ENCODE measurements at regions not wholly inside any gene's neighbourhood (a gene's known extent, or its start where the extent isn't known, plus 50 kb on each side); places are given as distances from the start of the nearest gene placed in this dataset.

DNA sequence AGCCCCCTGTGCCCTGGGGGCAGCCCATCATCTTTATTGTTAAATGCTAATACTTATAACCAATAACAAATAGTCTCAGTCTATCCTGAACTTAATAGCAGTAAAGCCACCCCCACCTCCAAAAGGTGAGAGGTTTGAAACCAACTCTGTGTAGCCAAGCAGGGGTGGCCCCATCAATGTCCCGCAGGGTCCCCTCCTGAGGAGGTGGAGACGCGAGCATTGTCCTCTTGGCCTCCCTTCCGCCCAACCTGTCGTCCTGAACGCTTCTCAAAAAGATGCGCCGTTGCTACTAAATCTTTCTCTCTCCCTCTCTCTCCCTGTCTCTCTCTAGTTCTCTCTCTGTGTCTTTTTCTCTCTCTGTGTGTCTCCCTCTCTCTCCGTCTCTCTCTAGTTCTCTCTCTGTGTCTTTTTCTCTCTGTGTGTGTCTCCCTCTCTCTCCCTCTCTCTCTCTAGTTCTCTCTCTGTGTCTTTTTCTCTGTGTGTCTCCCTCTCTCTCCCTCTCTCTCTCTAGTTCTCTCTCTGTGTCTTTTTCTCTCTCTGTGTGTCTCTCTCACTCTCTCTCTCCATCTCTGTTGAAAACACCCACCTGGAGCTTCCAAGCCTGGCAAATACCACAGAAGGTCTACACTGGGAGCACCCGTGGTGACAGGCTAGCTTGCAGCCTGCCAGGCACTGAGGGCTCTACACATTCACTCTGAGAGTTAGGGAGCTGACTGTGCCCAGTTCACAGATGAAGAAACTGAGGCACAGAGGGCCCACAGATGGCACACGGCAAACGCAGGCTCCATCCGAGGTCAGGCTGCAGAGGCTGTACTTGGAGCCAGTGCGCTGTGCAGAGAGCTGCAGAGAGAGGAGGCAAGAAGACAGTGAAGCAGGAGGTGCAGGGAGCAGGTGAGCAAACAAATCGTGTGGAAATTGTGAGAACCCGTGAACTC, 185.9 kb downstream of the C16orf95 start (continued):
- TF ChIP-seq, protein P1, sequence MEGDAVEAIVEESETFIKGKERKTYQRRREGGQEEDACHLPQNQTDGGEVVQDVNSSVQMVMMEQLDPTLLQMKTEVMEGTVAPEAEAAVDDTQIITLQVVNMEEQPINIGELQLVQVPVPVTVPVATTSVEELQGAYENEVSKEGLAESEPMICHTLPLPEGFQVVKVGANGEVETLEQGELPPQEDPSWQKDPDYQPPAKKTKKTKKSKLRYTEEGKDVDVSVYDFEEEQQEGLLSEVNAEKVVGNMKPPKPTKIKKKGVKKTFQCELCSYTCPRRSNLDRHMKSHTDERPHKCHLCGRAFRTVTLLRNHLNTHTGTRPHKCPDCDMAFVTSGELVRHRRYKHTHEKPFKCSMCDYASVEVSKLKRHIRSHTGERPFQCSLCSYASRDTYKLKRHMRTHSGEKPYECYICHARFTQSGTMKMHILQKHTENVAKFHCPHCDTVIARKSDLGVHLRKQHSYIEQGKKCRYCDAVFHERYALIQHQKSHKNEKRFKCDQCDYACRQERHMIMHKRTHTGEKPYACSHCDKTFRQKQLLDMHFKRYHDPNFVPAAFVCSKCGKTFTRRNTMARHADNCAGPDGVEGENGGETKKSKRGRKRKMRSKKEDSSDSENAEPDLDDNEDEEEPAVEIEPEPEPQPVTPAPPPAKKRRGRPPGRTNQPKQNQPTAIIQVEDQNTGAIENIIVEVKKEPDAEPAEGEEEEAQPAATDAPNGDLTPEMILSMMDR (IDR thresholded peaks at IDR 0.05 in 2 of 3, conservative IDR thresholded peaks at IDR 0.05 in 1 of 3; ENCODE audit: control insufficient read depth in 2 of 3, extremely low read depth in 1 of 3, insufficient read depth in 1 of 3, low read depth in 3 of 3, low read length in 3 of 3), result no peak

DNA sequence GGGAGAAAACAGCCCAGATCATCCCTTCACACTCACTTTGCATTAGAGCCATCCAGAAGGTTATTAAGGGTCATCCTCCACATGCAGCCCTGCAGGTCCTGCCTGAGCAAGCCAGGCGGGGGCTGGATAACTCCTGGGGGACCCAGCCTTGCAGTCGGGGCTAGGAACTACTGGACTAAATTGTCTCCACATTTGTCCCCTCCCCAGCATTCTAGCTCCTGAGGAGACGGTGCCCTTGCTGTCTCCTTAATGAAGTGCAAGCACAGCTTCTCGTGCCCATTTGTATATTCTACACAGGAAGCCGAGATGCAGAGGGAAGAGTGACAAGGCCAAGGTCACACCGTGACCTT, 185.2 kb downstream of the C16orf95 start:
- BruUV-seq (replicated peaks), result no TSS peak
- intact Hi-C loops (cut with micrococcal nuclease; ENCODE audit: unreplicated experiment) (no loop called here), in situ Hi-C loops (cut with MboI) (no loop called here)
- no peak overlapping the region for H3K4me2 ChIP-seq (ENCODE audit: control insufficient read depth, insufficient read depth)
- ChIA-PET SMC1A (ENCODE audit: uncharacterized antibody, unreplicated experiment) (no interaction called here), CTCF (no interaction called here), RAD21 (ENCODE audit: unreplicated experiment) (no interaction called here), POLR2A (no interaction called here)
- H2AFZ ChIP-seq (ENCODE audit: control insufficient read depth, low read depth, low read length), result no peak overlapping the region
- FAIRE-seq, result no peak
- no peaks in the 10 kb centered on the region for H3K4me1 ChIP-seq (ENCODE audit: control insufficient read depth, insufficient read depth, low read length)
- no peaks in the 10 kb centered on the region for H3K36me3 ChIP-seq (ENCODE audit: control insufficient read depth in 2 of 2, insufficient read depth in 2 of 2, low read length in 1 of 2)
- no peak overlapping the region for H3K4me3 ChIP-seq
- H3K9me3 ChIP-seq (replicated peaks; ENCODE audit: control insufficient read depth, insufficient read depth, low read length), result no peaks in the 10 kb centered on the region; the same call in 2 of the 3 replicates
- no peak overlapping the region for H3K9ac ChIP-seq (ENCODE audit: control insufficient read depth, insufficient read depth, low read length)
- no peak for DNase-seq (ENCODE audit: low read depth, low spot score)
- no peaks in the 10 kb centered on the region for H4K20me1 ChIP-seq (ENCODE audit: control insufficient read depth, insufficient read depth)
- 14% methylated on average over 6 of the region's 6 CpGs for WGBS (ENCODE audit: insufficient coverage, insufficient replicate concordance, low lambda C conversion rate, missing lambda C conversion rate)
- TF ChIP-seq BHLHE40 (IDR thresholded peaks at IDR 0.05; ENCODE audit: borderline replicate concordance in 1 of 2, low read depth in 2 of 2, low read length in 1 of 2) (no peak), STAT3 (IDR thresholded peaks at IDR 0.05; ENCODE audit: low read depth, low read length) (no peak), FOXK2 (IDR thresholded peaks at IDR 0.05) (no peak), MEF2B (IDR thresholded peaks at IDR 0.05; ENCODE audit: partially characterized antibody, poor library complexity, severe bottlenecking) (no peak), SIX5 (IDR thresholded peaks at IDR 0.05; ENCODE audit: low read depth, low read length, severe bottlenecking) (no peak), IRF4 (IDR thresholded peaks at IDR 0.05; ENCODE audit: low read depth, low read length) (no peak), ZNF207 (IDR thresholded peaks at IDR 0.05; ENCODE audit: borderline replicate concordance) (no peak), ESRRA (IDR thresholded peaks at IDR 0.05; ENCODE audit: low read length) (no peak), EGR1 (IDR thresholded peaks at IDR 0.05; ENCODE audit: borderline replicate concordance in 1 of 2, low read depth in 2 of 2, low read length in 2 of 2) (no peak)
- TF ChIP-seq, protein P2, sequence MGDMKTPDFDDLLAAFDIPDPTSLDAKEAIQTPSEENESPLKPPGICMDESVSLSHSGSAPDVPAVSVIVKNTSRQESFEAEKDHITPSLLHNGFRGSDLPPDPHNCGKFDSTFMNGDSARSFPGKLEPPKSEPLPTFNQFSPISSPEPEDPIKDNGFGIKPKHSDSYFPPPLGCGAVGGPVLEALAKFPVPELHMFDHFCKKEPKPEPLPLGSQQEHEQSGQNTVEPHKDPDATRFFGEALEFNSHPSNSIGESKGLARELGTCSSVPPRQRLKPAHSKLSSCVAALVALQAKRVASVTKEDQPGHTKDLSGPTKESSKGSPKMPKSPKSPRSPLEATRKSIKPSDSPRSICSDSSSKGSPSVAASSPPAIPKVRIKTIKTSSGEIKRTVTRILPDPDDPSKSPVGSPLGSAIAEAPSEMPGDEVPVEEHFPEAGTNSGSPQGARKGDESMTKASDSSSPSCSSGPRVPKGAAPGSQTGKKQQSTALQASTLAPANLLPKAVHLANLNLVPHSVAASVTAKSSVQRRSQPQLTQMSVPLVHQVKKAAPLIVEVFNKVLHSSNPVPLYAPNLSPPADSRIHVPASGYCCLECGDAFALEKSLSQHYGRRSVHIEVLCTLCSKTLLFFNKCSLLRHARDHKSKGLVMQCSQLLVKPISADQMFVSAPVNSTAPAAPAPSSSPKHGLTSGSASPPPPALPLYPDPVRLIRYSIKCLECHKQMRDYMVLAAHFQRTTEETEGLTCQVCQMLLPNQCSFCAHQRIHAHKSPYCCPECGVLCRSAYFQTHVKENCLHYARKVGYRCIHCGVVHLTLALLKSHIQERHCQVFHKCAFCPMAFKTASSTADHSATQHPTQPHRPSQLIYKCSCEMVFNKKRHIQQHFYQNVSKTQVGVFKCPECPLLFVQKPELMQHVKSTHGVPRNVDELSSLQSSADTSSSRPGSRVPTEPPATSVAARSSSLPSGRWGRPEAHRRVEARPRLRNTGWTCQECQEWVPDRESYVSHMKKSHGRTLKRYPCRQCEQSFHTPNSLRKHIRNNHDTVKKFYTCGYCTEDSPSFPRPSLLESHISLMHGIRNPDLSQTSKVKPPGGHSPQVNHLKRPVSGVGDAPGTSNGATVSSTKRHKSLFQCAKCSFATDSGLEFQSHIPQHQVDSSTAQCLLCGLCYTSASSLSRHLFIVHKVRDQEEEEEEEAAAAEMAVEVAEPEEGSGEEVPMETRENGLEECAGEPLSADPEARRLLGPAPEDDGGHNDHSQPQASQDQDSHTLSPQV (IDR thresholded peaks at IDR 0.05), result no peak
- TF ChIP-seq, protein P3, sequence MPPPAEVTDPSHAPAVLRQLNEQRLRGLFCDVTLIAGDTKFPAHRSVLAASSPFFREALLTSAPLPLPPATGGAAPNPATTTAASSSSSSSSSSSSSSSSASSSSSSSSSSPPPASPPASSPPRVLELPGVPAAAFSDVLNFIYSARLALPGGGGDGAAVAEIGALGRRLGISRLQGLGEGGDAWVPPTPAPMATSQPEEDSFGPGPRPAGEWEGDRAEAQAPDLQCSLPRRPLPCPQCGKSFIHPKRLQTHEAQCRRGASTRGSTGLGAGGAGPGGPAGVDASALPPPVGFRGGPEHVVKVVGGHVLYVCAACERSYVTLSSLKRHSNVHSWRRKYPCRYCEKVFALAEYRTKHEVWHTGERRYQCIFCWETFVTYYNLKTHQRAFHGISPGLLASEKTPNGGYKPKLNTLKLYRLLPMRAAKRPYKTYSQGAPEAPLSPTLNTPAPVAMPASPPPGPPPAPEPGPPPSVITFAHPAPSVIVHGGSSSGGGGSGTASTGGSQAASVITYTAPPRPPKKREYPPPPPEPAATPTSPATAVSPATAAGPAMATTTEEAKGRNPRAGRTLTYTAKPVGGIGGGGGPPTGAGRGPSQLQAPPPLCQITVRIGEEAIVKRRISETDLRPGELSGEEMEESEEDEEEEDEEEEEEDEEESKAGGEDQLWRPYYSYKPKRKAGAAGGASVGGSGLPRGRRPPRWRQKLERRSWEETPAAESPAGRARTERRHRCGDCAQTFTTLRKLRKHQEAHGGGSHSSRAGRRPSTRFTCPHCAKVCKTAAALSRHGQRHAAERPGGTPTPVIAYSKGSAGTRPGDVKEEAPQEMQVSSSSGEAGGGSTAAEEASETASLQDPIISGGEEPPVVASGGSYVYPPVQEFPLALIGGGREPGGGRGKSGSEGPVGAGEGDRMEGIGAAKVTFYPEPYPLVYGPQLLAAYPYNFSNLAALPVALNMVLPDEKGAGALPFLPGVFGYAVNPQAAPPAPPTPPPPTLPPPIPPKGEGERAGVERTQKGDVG (CRISPR knock-in tag; IDR thresholded peaks at IDR 0.05), result no peak
- no peak for ATAC-seq
- no peak overlapping the region for H3K27ac ChIP-seq (ENCODE audit: control insufficient read depth, insufficient read depth)
- no peaks in the 10 kb centered on the region for H3K27me3 ChIP-seq (replicated peaks in 1 of 2; ENCODE audit: control insufficient read depth in 2 of 2, insufficient read depth in 2 of 2, low read length in 1 of 2)
- no peaks in the 10 kb centered on the region for H3K79me2 ChIP-seq (ENCODE audit: control insufficient read depth, insufficient read depth, low read length)
